CD4-positive, alpha-beta T cell treated with Interleukin-15 for 1 hour (primary cell): ENCODE measurements at regions not wholly inside any gene's neighbourhood (a gene's known extent, or its start where the extent isn't known, plus 50 kb on each side); places are given as distances from the start of the nearest gene placed in this dataset.

Experiments
- DNase-seq: peaks from one replicate; pipeline ENCODE4 v3.0.0-alpha.2; 2020

DNA sequence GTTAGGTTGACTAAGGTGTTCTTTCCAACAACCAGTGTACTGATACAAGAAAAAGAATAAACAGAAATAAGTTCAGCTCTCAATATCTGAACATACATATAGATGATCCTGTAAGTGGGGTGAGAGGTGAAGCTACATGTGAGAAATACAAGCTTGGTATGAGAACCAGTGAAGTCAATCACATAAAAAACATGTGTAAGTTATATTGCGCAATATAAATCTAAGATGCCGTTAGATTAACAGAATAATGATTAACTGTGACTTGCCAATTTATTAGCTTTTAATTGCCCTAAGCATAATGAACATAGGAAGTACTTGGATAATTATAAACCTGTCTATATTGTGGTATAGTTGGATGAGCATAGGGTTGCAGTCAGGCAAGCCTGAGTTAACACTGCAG lies 1597.1 kb upstream of the GOT2 start:
- no peak for DNase-seq

DNA sequence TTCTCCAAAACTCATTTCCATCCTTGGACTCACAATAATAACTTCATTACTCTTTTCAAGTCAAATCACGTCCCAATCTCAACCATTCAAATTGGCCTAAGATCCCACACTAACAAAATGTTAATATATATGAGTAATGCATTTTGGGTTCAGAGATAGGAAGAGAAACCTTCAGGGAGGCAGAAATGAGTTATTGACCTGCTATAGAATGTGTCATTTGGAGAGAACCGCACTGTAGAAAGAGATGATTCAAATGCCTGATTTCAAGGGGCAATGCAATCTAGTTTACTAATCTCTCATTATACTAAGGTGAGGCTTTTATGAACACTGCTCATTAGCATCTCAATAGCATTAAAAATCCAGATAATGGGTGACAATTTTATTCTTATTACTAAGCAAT lies 1595.0 kb upstream of the GOT2 start:
- no peak for DNase-seq

DNA sequence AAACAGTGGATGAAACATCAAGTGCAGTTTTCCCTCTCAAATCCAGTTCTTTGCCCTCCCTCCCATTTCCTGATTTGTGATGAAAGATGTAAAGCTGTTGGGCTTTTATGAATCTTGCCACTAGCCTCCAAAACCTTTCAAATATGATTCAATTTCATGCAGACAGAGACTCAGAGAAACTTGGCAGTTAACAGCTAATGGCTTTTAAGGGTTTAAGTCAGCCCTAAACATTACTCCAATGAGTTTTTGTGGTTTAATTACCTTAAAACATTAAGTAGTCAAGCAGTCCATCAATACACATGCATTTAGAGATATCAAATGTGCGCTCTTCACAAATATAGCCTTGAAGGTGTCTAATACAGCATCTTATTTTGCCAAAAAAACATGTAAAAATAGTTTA lies 1594.0 kb upstream of the GOT2 start:
- DNase-seq = no peak

DNA sequence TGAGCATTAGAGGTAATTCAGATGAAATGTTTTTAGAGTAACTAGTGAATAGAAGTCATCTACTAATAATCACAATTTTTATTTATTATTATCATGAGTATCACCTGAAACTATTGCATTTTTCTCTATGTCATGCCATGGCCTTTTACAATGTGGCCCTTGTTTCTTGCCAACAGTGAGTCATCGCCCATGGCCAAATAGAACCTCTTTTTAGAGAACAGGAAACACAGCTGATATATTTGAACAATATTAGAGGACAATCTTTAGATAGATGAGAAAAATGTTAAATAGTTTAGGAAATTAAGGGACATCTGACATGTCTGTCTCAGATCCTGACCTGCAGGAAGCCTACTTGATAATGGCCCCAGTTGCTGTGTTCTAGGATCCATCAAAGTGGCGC lies 1584.4 kb upstream of the GOT2 start:
- no peak for DNase-seq

DNA sequence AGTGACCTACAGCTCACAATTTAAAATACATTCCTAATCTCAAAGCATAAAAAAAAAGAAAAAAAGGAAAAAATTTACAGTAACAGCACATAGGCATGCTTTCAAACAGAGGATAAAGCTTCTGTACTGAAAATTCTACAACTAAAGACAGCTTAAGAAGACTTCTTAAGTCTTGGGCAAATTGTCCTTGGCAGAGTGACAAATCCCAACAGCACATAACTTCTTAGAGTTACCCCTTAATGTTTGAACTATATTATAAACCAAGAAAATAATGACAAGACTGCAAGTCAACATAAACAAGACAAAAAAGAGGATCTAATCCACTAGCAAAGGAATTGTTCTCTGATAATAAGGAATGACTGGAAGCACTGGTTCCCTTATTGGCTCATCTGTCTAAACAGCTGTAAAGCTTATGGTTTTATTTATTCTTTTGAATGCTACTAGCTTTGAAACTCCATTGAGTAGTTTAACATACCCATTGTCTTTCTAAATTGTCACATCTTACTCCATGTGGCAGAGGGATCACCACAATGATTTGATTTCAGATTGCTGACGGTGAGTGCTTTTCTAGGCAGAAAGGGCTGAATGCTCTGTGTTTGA lies 1576.8 kb upstream of the GOT2 start:
- no peak for DNase-seq

DNA sequence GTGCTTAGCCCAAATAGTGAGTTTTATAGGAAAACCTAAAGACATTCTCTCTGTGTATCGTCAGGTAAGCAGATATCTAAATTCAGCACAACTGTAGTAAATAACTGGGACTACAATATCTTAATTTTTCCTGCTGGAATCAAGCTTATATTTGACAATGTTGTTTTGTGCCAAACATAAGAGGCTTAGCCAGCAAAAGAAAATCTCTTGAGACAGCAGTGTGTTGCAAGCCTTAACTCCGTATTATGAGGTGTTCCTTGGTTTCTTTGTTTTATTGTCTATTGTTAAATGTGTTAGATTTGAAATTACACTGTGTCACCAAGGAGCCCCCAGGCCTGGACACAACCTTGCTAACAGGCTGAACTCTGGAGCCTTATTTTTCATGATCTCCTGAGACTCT lies 1570.6 kb upstream of the GOT2 start:
- no peak for DNase-seq

DNA sequence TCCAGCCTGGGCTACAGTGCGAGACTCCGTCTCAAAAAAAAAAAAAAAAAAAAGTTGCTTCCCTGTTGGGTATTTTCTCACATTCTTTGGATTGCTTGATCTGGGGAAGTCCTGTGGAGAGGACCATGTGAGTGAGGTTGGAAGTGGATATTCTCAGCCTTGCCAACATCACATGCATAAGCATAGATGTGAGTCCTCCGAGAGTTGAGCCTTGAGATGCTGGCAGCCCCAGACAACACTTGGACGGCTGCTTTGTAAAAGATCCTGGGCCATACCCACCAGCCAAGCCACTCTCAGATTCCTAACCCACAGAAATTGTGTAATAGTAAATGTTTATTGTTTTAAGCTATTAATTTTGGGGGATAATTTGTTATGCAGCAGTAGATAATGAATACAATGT lies 1570.0 kb upstream of the GOT2 start:
- no peak for DNase-seq

DNA sequence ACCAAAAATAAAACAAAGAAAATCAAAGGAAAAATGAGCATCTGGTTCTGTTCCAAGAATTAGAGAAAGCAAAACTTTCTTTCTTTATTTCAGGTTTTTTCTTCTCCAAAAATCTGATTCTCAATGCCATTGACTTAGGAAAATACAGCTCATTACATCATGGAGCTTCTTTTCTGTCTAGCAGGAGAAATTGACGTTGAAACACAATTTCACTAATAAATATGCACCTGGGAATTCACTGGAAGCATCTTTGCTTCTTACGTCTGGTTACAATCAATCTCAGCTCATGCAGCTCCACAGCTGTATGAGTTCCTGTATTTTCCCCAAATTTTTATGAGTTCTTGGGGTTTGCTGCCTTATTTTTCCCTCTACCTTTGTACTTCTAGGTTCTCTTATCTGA lies 1568.6 kb upstream of the GOT2 start:
- no peak for DNase-seq

DNA sequence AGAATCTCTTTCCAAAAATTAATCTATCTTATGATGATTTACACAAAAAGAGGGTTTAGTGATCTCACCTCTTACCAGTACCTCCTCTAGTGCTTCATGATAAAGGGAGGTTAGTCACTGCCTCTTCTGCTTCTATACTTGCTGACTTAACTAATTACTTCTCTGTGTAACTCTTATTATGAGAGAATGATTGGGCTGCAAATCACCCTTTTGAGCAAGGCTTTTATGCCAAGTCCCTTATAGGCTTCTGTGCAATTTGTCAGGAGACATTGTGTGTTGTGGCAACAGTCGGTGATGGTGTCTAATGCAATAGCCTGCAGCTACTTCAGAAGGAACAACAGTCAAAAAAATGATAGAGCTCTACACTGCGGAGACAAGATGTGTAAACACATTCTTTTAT lies 1568.1 kb upstream of the GOT2 start:
- DNase-seq = no peak

DNA sequence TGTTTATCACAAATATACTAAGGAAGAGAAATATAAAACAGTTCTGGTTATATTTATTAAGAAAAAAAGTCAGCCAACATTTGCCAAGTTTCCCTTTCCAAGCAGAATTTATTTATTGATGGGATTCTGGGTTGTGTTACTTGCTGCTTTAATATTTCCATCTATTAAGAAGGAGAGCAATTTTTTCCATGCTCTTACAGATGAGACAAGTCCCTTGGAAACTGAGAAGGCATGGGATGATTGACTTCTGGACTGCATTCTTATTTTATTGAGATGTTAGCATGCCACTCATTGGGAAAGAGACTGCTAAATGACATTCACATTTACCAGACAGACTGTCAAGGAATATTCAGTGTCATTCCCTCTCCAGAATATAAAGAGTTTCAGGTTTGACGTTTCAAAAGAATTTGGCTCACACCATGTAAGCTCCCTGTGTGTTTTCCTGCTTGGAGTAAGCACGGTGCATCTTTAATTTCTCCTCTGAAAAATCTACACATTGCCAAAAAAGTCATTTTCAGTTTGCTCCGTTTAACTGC lies 1565.2 kb upstream of the GOT2 start:
- no peak for DNase-seq

DNA sequence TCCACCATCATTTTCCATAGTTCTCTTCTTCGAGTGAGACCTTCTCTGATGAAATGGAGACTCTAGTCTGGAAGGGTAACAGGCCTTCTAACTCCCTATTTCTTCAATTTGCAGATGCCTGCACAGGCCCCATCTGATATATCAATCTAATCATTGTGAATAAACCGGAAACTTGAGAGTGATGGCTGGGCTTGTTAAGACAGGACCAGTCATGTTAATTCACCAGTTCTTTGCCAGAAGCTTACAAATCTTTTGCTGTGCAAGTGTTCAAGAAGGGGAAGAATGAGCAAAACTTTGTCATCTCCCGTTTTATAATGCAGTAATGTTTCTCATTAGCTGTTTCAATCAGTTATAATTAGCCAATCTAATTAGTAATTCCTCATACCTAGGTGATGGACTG lies 1561.3 kb upstream of the GOT2 start:
- no peak for DNase-seq

DNA sequence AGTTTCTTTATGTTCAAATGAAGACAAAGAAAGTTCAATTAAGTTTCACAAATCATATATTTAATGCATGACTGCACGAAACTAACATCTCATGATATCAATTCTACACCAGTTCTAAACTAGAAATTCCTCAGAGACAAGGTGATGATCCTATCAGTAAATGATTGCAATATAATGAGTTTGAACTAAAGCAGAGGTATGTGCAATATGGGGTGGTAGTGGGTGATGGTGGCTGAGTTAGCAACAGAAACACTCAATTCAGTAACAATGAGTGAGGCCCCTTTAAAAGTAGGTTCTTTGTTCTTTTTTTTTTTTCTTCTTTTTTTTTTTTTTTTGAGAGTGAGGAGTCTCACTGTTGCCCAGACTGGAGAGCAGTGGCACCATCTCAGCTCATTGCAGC lies 1551.7 kb upstream of the GOT2 start:
- DNase-seq = no peak

DNA sequence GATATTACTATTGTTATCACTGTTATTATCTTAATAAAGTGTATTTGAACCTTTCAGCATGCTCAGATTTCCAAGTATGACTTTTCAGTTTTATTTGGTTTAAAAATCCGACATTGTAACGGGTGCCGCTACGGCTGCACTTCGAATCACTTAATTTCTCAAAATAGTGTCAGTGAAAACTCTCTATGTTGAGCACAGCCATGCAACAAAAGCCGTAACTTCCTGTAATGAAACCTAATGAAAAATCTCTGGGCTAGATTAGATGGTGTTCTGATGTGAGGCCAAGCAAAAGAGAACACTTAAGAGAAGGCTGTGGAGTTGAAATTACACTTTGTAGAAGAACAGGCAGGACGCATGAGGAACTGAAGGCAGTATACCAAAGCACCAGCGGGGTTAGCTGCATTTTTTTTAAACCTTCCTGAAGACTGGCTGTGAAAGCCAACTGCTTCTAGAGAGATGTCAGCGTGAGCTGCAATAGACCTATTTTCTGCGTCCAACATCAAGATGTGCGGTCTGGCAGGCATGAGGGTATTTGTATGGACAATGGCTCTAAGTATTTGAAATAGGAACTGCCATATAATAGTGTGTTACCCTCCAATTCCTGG lies 1545.0 kb upstream of the GOT2 start:
- DNase-seq = no peak

DNA sequence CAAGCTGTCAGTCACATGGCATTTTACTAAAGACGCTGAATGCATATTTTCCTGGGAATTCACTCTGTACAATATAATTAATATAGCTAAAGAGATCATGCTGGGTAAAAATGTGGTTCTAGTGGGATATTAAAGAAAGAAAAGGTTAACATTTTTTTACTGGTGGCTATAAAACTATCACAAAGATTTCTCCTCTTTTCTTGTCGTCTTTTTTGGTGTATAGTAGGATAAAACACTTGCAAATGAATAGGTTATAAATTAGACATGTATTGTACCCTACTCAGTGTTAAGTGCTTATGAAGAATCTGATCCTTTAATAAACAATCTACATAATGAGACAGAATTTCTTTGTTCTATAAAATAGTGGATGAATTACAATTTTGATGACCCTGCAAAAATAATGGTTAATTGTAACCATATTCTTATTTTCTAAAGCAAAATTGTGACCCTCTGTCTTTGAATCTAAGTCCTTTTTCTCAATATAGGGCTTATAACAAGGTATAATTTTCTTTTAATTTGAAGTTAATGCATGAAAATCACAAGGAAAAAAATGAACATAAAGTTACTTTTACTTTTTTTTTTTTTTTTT lies 1540.4 kb upstream of the GOT2 start:
- no peak for DNase-seq

DNA sequence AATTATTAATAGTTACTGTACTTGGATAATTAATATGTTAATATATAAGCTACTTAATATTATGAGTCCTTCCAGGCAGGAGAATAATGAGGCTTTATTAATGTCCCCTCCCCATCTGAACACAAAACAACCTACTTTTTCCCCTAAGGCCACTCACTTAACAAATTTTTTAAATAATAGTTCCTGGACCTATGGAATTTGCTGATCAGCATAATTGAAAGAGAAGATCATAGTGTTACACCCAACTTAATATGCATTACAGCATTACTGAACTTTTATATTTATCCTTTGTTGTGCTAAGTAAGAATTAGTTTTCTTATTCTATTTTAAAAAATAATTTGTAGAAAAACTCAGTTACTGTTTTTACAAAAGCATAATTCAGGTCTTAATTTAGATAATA lies 1537.7 kb upstream of the GOT2 start:
- no peak for DNase-seq

DNA sequence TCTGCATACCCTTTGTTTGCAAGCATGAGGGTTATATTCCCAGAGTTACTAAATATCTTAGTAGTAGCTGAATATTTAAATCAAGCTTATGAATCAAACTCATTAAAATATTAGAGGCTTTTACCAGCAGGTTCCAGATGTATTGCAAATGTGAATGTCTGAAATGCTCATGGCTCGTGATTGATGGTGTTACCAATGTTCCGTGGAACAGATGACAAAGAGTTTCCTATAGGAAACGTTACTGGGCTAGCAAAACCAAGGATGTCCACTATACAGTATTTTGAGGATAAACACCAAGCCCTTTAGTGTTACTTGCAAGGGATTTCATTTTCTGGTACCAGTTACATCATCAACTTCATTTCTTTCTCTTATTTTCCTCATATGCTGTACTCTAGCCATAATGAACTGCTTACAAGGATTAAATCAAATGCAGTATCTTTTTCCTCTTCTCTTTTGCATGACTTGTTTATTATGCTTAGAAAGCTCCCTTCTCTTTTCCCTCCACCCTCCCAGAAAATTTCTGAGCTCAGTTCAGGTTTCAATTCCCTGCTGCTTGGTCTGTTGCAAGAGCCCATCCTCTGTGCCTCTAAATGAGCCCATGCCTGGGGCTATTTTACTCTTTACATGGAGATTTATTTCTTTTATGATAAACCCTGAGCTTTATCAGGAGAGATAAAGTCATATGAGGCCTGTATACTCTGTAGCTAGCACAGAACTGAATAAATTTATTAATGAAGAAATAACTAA lies 1537.1 kb upstream of the GOT2 start:
- no peak for DNase-seq

DNA sequence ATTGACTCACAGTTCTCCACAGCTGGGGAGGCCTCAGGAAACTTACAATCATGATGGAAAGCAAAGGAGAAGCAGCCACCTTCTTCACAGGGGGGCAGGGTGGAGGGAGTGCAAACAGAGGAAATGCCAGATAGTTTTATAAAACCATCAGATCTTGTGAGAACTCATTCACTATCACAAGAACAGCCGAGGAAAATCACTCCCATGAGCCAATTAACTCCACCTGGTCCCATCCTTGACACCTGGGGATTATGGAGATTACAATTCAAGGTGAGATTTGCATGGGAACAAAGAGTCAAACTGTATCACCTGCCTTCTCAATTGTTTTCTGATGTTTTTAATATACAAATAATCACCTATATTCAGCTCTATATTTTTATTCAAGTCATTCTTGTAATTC lies 1527.3 kb upstream of the GOT2 start:
- no peak for DNase-seq

DNA sequence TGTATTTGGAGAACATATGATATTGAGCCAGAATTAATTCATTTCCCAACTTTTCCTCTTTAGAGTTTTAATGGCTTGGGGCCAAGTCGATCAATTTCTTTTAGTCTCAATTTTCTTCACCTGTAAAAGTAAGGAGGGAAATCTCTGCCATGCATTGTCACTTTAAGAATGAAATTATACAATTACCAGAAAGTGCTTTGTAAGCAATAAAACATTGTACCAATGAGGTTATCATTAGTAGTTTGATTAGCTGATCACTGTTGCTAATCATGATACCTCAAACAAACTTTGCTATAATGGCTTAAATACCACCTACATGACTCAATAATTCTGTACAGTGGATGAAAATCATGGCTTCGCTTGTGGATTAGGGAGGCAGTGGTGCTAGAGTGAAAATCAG lies 1525.8 kb upstream of the GOT2 start:
- DNase-seq = no peak

DNA sequence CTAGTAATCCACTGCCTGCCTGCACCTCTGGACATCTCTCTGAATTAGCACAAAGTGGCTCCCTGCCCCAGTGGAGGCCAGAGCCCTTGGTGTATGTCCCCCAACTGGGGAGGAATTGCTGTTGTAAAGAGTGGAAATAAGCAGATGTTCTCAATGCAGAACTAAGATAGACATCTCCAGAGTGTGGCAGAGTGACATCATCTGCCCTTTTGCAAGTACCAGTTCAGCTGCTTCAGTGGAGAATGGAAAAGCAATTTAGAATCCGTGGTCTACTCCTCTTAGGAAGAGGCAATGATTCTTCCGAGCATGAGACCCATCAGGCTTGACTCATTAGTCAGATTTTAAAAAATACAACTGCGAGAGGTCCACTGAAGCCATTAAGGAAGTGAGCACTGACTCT lies 1512.0 kb upstream of the GOT2 start:
- no peak for DNase-seq

DNA sequence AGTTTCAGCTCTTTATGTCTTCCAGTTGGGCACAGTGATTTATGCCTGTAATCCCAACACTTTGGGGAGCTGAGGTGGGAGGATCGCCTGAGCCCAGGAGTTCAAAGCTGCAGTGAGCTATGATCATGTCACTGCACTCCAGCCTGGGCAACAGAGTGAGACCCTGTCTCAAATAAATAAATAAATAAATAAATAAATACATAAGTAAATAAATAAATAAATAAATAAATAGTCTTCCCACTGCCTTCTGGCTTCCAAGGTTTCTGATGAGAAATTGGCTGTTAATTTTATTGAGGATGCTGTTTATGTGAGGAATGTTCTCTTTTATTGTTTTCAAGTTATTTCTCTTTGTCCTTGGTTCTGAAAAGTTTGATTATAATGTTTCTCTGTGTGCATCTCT lies 1507.6 kb upstream of the GOT2 start:
- DNase-seq = no peak

DNA sequence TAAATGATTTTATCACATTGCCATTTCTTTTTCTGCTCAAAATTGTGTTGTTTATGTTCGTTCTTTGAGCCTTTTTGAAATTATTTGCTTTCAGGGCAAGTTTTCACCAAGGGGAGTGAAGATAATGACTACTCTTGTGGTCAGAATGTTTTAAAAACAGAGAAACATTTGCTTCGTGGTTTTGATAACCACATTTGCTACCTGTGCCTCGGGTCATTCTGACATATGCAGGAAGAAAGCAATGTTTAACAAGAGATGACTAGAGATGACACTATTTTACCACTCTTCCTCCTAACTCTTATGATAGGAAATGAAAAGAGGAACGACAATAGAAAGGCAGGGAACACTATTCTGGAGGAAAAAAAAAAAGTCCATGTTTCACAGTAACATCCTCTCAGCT lies 1496.5 kb upstream of the GOT2 start:
- DNase-seq = no peak

DNA sequence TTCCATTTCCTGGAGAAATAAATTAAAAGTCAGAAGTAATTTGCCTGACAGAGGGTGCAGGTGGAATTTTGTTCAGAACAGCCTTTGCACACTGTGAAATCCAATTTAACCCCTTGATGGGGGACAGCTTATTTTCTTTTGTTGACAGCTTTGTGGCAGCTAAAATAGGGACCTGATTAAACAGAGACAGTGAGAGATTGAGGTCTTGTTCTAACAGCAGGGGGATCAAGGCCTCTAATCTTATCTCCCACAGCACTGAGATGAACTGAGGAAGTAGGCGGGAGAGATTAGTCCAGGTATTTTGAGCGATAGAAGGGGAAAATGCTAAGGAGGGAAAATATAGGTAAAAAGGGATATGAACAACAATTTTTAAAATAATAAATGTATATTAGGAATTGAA lies 1491.4 kb upstream of the GOT2 start:
- DNase-seq = no peak

DNA sequence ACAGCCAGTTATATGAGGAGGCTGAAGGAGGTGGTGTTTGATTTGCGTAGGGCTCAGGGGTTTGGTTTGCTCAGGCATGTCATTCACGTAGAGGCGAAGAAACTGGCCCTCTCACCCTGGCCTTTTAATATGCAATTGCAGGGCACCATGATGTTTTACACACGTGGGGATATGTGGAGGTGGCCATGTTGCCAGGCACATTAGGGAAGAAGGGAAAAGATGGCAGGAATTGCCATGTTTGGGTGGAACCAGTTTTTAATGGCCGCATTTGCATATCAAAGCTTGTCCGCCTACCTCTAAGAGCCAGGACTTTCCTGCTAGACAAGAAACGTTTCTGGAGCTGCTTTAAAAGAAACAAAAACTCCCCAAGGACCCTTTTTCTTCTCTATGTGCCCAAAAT lies 1483.7 kb upstream of the GOT2 start:
- no peak for DNase-seq

DNA sequence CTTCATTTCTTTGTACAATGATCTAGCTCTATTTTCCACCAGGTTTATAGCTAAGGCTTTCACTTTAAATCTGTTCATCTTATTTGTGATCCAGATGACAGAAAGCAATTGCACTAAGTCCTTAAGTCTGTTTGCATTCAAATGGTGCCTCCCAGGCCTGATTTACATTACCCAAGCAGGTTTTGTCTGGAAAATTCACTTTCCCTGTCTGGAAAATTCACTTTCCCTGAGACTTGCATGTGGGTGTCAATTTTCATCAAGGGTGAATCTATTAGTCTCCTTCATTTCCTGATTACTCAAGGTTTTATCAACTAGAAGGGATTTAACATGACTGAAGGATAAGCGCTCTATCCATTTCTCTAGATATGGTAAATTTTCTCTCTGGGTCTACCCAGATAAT lies 1480.2 kb upstream of the GOT2 start:
- no peak for DNase-seq
